ENCODE measurements at regions not wholly inside any gene's neighbourhood (a gene's known extent, or its start where the extent isn't known, plus 50 kb on each side); places are given as distances from the start of the nearest gene placed in this dataset.

- TF ChIP-seq CTCF (IDR thresholded peaks at IDR 0.05; ENCODE audit: insufficient read depth, low read length, poor library complexity, severe bottlenecking) (no peak), EZH2phosphoT487 (conservative IDR thresholded peaks at IDR 0.05; ENCODE audit: low read length) (no peak)
Observed at GRCh38 chr13:65990684-65991083, 1239.5 kb downstream of the PCDH9 start.

Measured in SU-DHL-6 (cell line).